ENCODE measurements at regions not wholly inside any gene's neighbourhood (a gene's known extent, or its start where the extent isn't known, plus 50 kb on each side); places are given as distances from the start of the nearest gene placed in this dataset.

DNA sequence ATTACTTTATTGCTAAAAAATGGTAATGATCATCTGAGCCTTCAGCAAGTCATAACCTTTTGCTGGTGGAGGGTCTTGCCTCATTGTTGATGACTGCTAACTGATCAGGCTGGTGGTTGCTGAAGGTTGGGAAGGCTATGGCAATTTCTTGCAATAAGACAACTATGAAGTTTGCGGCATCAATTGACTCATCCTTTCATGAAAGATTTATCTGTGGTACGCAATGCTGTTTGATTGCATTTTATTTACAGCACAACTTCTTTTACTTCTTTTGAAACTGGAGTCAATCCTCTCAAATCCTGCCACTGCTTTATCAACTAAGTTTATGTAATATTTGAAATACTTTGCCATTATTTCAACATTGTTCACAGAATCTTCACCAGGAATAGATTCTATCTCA lies 58.3 kb upstream of the ACO1 start:
- no peak overlapping the region for H3K4me3 ChIP-seq
- H3K9me3 ChIP-seq: no peaks in the 10 kb centered on the region
- no peaks in the 10 kb centered on the region for H3K4me1 ChIP-seq
- DNase-seq: no peak
- intact Hi-C loops (cut with DNase I): no loop called here
- TF ChIP-seq POLR2A (IDR thresholded peaks at IDR 0.05) (no peak), CTCF (IDR thresholded peaks at IDR 0.05) (no peak)
- no peaks in the 10 kb centered on the region for H3K36me3 ChIP-seq
- H3K27ac ChIP-seq: no peak overlapping the region
- H3K27me3 ChIP-seq: no peaks in the 10 kb centered on the region
- WGBS, 2 donors: 85 to 88% methylated on average over 2 of the region's 2 CpGs

DNA sequence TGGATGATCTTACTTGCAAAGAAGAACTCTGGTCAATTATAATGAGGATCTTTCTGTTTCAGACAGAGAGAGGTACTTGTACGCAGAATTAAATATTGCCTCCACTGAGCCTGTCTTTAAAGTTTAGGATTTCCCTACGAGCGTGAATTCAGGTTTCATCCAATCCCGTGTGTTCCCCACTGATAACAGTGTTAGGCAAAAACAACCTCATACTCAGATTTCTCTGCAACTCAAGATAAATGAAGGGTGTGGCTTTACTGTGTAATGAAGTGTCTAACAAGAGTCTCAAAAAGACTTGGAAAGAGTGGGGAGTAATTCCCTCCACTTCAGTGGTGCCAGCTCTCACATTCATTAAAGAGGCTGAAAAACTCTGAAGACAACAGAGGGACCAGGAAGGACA lies 53.2 kb upstream of the ACO1 start:
- intact Hi-C loops (cut with DNase I): no loop called here
- DNase-seq: no peak
- Histone ChIP-seq H3K4me1 (no peaks in the 10 kb centered on the region), H3K4me3 (no peak overlapping the region), H3K27me3 (no peaks in the 10 kb centered on the region), H3K9me3 (no peaks in the 10 kb centered on the region), H3K36me3 (no peaks in the 10 kb centered on the region), H3K27ac (no peak overlapping the region)
- WGBS, 2 donors: 61 to 69% methylated on average over 4 of the region's 4 CpGs
- TF ChIP-seq CTCF (IDR thresholded peaks at IDR 0.05) (no peak), POLR2A (IDR thresholded peaks at IDR 0.05) (no peak)

DNA sequence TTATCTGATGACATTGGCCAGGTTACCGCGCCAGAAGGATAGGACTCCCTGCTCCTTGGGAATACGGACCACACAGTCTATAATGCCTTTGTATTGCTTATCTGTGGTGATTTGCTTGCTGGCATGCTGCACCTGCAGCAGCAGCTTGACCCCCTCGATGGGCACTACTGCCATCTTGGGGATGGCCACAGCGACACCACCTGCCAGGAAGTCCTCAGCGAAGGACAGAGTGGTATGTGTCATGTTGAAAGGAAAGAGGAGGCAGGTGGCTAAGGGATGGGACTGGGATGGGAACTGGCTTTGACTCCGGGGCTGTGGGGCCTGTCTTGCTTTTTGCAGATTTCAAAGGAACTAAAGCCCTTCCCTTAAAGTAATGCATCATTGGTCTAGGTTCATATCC lies 50.3 kb upstream of the ACO1 start:
- DNase-seq: no peak
- no peaks in the 10 kb centered on the region for H3K36me3 ChIP-seq
- 69 to 86% methylated on average over 3 to 6 of the region's 7 CpGs for WGBS, 2 donors
- no peaks in the 10 kb centered on the region for H3K27me3 ChIP-seq
- H3K4me3 ChIP-seq: no peak overlapping the region
- TF ChIP-seq CTCF (IDR thresholded peaks at IDR 0.05) (no peak), POLR2A (IDR thresholded peaks at IDR 0.05) (no peak)
- no peak overlapping the region for H3K27ac ChIP-seq
- H3K4me1 ChIP-seq: no peaks in the 10 kb centered on the region
- no peaks in the 10 kb centered on the region for H3K9me3 ChIP-seq
- intact Hi-C loops (cut with DNase I): no loop called here

Small RNA genes in the stretch of these regions (small RNA-seq; reads per million reads assigned to genes)
- gene MIR873 (0.99 to 2.2 (median 1.6) reads per million in 4 donors), gene MIR876 (0 to 0.15 (median 0) reads per million in 4 donors), gene RNA5SP281 (0 reads per million in 4 donors)
